OCI-LY1 (cell line): ENCODE measurements at regions not wholly inside any gene's neighbourhood (a gene's known extent, or its start where the extent isn't known, plus 50 kb on each side); places are given as distances from the start of the nearest gene placed in this dataset.

Experiments
- H2AFZ ChIP-seq: fragments of 200-600 bp; sonication (generic), shearing (Covaris generic); 2 replicates; pipeline ENCODE4 v1.6.0; 2014; ENCODE audit warnings: antibody characterized with exemption, mild to moderate bottlenecking, low read length
- H3F3A ChIP-seq: fragments of 200-600 bp; sonication (generic), shearing (Covaris generic); 2 replicates; pipeline ENCODE4 v1.6.0; 2014; ENCODE audit warnings: mild to moderate bottlenecking, antibody characterized with exemption, low read length, moderate library complexity; ENCODE audit not compliant: insufficient read depth
- H3K27ac ChIP-seq: fragments of 200-600 bp; sonication (generic); 2 replicates; pipeline ENCODE4 v1.5.1; 2014; ENCODE audit warnings: low read length, mixed run types, mild to moderate bottlenecking, low read depth; ENCODE audit not compliant: poor library complexity, severe bottlenecking
- H3K27me3 ChIP-seq: fragments of 200-600 bp; sonication (generic); 2 replicates; pipeline ENCODE4 v1.6.0; 2014; ENCODE audit warnings: antibody characterized with exemption, mild to moderate bottlenecking, low read length, moderate library complexity; ENCODE audit not compliant: insufficient read depth
- H3K36me3 ChIP-seq: fragments of 200-600 bp; sonication (generic); 2 replicates; pipeline ENCODE4 v1.6.1; 2014; ENCODE audit warnings: mild to moderate bottlenecking, antibody characterized with exemption, low read length, moderate library complexity, mixed read lengths; ENCODE audit not compliant: insufficient read depth
- H3K4me1 ChIP-seq: fragments of 200-600 bp; sonication (generic); 2 replicates; pipeline ENCODE4 v1.5.1; 2014; ENCODE audit warnings: mild to moderate bottlenecking, low read length, moderate library complexity; ENCODE audit not compliant: insufficient read depth, severe bottlenecking
- H3K4me2 ChIP-seq: fragments of 200-600 bp; sonication (generic), shearing (Covaris generic); 2 replicates; pipeline ENCODE4 v1.6.1; 2014; ENCODE audit warnings: low read length
- H3K4me3 ChIP-seq: fragments of 200-600 bp; sonication (generic); 2 replicates; pipeline ENCODE4 v1.5.1; 2014; ENCODE audit warnings: low read length, low read depth, mild to moderate bottlenecking, mixed read lengths; ENCODE audit not compliant: poor library complexity, severe bottlenecking
- H3K79me2 ChIP-seq: fragments of 200-600 bp; shearing (Covaris generic); 2 replicates; pipeline ENCODE4 v1.6.1; 2016; ENCODE audit warnings: mixed run types, low read length, mixed read lengths; ENCODE audit not compliant: insufficient read depth
- H3K9ac ChIP-seq: fragments of 200-600 bp; sonication (generic), shearing (Covaris generic); 2 replicates; pipeline ENCODE4 v1.6.1; 2014; ENCODE audit warnings: mild to moderate bottlenecking, low read length, mixed read lengths
- H3K9me2 ChIP-seq: fragments of 200-600 bp; sonication (generic), shearing (Covaris generic); 2 replicates; pipeline ENCODE4 v1.6.1; 2014; ENCODE audit warnings: low read depth, mild to moderate bottlenecking, low read length, mixed read lengths
- H3K9me3 ChIP-seq: fragments of 200-600 bp; shearing (Covaris generic); 2 replicates; pipeline ENCODE4 v1.6.1; 2014; ENCODE audit warnings: low read length, mixed read lengths
- H4K20me1 ChIP-seq: fragments of 200-600 bp; sonication (generic), shearing (Covaris generic); 2 replicates; pipeline ENCODE4 v1.6.0; 2016; ENCODE audit warnings: mild to moderate bottlenecking, low read length; ENCODE audit not compliant: insufficient read depth
- CTCF ChIP-seq: fragments of 200-600 bp; sonication (generic), shearing (Covaris generic); IDR thresholded peaks from 2 replicates; pipeline ENCODE4 v1.5.1; 2017; ENCODE audit warnings: mild to moderate bottlenecking, antibody characterized with exemption, low read length, moderate library complexity, mixed read lengths
- EZH2 ChIP-seq: fragments of 200-600 bp; sonication (generic), shearing (Covaris generic); IDR thresholded peaks from 2 replicates; pipeline ENCODE4 v1.8.0; 2017; ENCODE audit warnings: borderline replicate concordance, mixed run types, mild to moderate bottlenecking, antibody characterized with exemption, low read length, moderate library complexity, mixed read lengths

DNA sequence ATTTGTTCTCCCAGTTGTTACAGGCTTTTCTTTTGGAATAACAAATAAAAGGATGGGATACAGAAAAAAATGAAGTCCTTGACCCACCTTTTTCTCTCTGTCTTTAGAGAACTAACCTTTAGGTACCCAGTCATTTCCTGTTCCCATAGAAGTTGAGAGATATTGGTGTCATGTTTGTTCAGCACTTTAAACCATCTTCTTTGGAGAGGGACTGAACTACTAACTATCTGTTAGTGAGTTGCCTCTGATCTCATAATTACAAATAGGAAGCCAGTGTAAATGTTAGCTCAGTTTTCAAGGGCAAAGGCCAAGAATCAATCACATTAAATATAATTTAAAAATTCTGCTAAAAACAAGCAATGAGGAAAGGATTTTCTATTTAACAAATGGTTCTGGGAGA is 72.9 kb upstream of the DCBLD2 start:
- Histone ChIP-seq H3K27me3 (no peaks in the 10 kb centered on the region), H3K4me2 (no peak overlapping the region), H3F3A (no peaks in the 10 kb centered on the region), H3K9ac (no peak overlapping the region), H3K36me3 (no peaks in the 10 kb centered on the region), H4K20me1 (no peaks in the 10 kb centered on the region), H3K79me2 (no peaks in the 10 kb centered on the region), H3K4me1 (no peaks in the 10 kb centered on the region), H3K4me3 (no peak overlapping the region), H2AFZ (no peak overlapping the region), H3K27ac (no peak overlapping the region), H3K9me2 (no peaks in the 10 kb centered on the region), H3K9me3 (no peaks in the 10 kb centered on the region)
- no peak for TF ChIP-seq CTCF
- no peak for TF ChIP-seq EZH2

GRCh38 chr3:98972720-98973119 is 71.2 kb upstream of the DCBLD2 start:
- Histone ChIP-seq H3K4me3 (no peak overlapping the region), H3K9me3 (no peaks in the 10 kb centered on the region), H3K4me2 (no peak overlapping the region), H3K36me3 (no peaks in the 10 kb centered on the region), H3K79me2 (no peaks in the 10 kb centered on the region), H3K27me3 (no peaks in the 10 kb centered on the region), H3F3A (no peaks in the 10 kb centered on the region), H3K4me1 (no peaks in the 10 kb centered on the region), H2AFZ (no peak overlapping the region), H4K20me1 (no peaks in the 10 kb centered on the region), H3K9me2 (no peaks in the 10 kb centered on the region), H3K9ac (no peak overlapping the region), H3K27ac (no peak overlapping the region)
- TF ChIP-seq CTCF (no peak), EZH2 (no peak)

DNA sequence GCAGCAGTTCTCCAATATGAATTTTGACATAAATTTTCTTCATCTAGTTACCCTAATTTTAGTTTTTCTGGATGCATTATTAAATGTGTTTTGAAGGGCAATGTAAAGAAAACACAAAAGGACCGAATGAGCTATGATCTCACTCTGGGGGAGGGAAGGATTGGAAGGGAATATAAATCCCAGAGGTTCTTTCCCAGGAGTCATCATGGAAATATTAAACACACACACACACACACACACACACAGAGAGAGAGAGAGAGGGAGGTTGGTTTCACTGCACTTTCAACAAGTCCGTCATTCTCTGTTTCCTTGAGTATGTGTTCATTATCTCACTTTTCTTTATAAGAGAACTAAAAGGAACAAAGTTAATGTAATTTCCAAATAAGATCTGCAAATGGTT is 70.7 kb upstream of the DCBLD2 start:
- Histone ChIP-seq H3K9me3 (no peaks in the 10 kb centered on the region), H3K9ac (no peak overlapping the region), H3K79me2 (no peaks in the 10 kb centered on the region), H2AFZ (no peak overlapping the region), H4K20me1 (no peaks in the 10 kb centered on the region), H3K27ac (no peak overlapping the region), H3K9me2 (no peaks in the 10 kb centered on the region), H3K4me3 (no peak overlapping the region), H3K27me3 (no peaks in the 10 kb centered on the region), H3K36me3 (no peaks in the 10 kb centered on the region), H3K4me1 (no peaks in the 10 kb centered on the region), H3K4me2 (no peak overlapping the region), H3F3A (no peaks in the 10 kb centered on the region)
- TF ChIP-seq CTCF (no peak), EZH2 (no peak)
